GM18507 (cell line): ENCODE measurements at regions not wholly inside any gene's neighbourhood (a gene's known extent, or its start where the extent isn't known, plus 50 kb on each side); places are given as distances from the start of the nearest gene placed in this dataset.

ENCODE experiments used
- DNase-seq: peaks from one replicate; pipeline ENCODE4 v3.0.0; 2011; ENCODE audit warnings: low read depth; ENCODE audit not compliant: insufficient read length; ENCODE audit errors: extremely low spot score
- FAIRE-seq: peaks from 2 replicates; lab custom pipeline; 2011; peaks lifted over from hg19 to GRCh38; lab: Jason Lieb, UNC

GRCh38 chr11:116312570-116313391 is 460.0 kb downstream of the BUD13 start:
- no peak for DNase-seq
- FAIRE-seq: no peak

- FAIRE-seq: no peak
- DNase-seq: no peak
Measured at GRCh38 chr11:116311206-116311605, 461.6 kb downstream of the BUD13 start.

- FAIRE-seq (no peak), DNase-seq (no peak)
Measured at GRCh38 chr11:116310698-116311097, 462.1 kb downstream of the BUD13 start.

GRCh38 chr11:116310226-116310625 is 462.6 kb downstream of the BUD13 start:
- DNase-seq (no peak), FAIRE-seq (no peak)

- DNase-seq: no peak
- FAIRE-seq: no peak
Measured at GRCh38 chr11:116309446-116309845, 463.3 kb downstream of the BUD13 start.

GRCh38 chr11:116302756-116303155 is 470.0 kb downstream of the BUD13 start:
- FAIRE-seq: no peak
- DNase-seq: no peak

- FAIRE-seq (no peak), DNase-seq (no peak)
Measured at GRCh38 chr11:116301141-116301540, 471.6 kb downstream of the BUD13 start.

- no peak for DNase-seq
Measured at GRCh38 chr11:116300232-116300631, 472.6 kb downstream of the BUD13 start.

GRCh38 chr11:116294630-116295029 is 478.2 kb downstream of the BUD13 start:
- no peak for DNase-seq
- no peak for FAIRE-seq

More at GRCh38 chr11:116300232-116300631, 472.6 kb downstream of the BUD13 start:
- FAIRE-seq: no peak

- DNase-seq (no peak), FAIRE-seq (no peak)
Measured at GRCh38 chr11:116287866-116288265, 484.9 kb downstream of the BUD13 start.

- DNase-seq (no peak), FAIRE-seq (no peak)
Measured at GRCh38 chr11:116285026-116285425, 487.8 kb downstream of the BUD13 start.

GRCh38 chr11:116283300-116283699 is 489.5 kb downstream of the BUD13 start:
- no peak for FAIRE-seq
- no peak for DNase-seq

- DNase-seq: no peak
Measured at GRCh38 chr11:116282481-116282880, 490.3 kb downstream of the BUD13 start.

GRCh38 chr11:116281173-116282160 is 491.3 kb downstream of the BUD13 start:
- no peak for DNase-seq
- FAIRE-seq: no peak

More at GRCh38 chr11:116282481-116282880, 490.3 kb downstream of the BUD13 start:
- FAIRE-seq: no peak

GRCh38 chr11:116279511-116279910 is 493.3 kb downstream of the BUD13 start:
- DNase-seq (no peak), FAIRE-seq (no peak)

- DNase-seq: no peak
- FAIRE-seq: no peak
Measured at GRCh38 chr11:116278076-116278475, 494.7 kb downstream of the BUD13 start.

GRCh38 chr11:116276051-116277044 is 496.4 kb downstream of the BUD13 start:
- peak; percentile 61 for FAIRE-seq
- peak; percentile 59 for DNase-seq

GRCh38 chr11:116275635-116276034 is 497.2 kb downstream of the BUD13 start:
- DNase-seq (no peak), FAIRE-seq (no peak)

GRCh38 chr11:116274521-116274920 is 498.3 kb downstream of the BUD13 start:
- DNase-seq: no peak

More at GRCh38 chr11:116274521-116274920, 498.3 kb downstream of the BUD13 start:
- FAIRE-seq: no peak
